ENCODE measurements at regions not wholly inside any gene's neighbourhood (a gene's known extent, or its start where the extent isn't known, plus 50 kb on each side); places are given as distances from the start of the nearest gene placed in this dataset.

DNA sequence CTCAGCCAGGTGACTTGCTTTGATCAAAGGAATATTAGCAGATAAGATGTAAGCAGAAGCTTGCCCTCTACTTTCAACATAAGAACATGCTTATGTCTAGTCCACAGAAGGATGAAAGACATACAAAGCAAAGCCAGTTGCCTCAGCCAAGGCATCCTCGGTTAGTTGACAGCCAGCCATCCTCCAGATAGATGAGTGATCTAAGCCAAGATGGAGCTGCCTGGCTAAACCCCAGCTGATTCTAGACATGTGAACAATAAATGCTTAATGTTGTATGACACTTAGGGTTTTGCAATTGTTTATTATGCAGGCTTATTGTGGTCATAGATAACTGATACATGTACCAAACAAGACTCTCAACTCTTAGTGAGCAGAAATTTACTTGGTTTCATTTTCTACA is 157.6 kb upstream of the TMTC2 start:
- Histone ChIP-seq H3K9me3 (no peaks in the 10 kb centered on the region), H3K27me3 (no peaks in the 10 kb centered on the region), H3K36me3 (replicated peaks in 1 of 2; ENCODE audit: insufficient read depth in 1 of 2, low read depth in 2 of 2) (no peaks in the 10 kb centered on the region), H3K4me3 (no peak overlapping the region), H3K4me1 (peaks cover 9% of the 10 kb centered on the region), H3K27ac (no peak overlapping the region)
- intact Hi-C loops (cut with DNase I): no loop called here
- ATAC-seq: no peak
- 31 to 32% methylated on average over 1 of the region's 1 CpG for WGBS, 2 donors
- TF ChIP-seq, protein P1, sequence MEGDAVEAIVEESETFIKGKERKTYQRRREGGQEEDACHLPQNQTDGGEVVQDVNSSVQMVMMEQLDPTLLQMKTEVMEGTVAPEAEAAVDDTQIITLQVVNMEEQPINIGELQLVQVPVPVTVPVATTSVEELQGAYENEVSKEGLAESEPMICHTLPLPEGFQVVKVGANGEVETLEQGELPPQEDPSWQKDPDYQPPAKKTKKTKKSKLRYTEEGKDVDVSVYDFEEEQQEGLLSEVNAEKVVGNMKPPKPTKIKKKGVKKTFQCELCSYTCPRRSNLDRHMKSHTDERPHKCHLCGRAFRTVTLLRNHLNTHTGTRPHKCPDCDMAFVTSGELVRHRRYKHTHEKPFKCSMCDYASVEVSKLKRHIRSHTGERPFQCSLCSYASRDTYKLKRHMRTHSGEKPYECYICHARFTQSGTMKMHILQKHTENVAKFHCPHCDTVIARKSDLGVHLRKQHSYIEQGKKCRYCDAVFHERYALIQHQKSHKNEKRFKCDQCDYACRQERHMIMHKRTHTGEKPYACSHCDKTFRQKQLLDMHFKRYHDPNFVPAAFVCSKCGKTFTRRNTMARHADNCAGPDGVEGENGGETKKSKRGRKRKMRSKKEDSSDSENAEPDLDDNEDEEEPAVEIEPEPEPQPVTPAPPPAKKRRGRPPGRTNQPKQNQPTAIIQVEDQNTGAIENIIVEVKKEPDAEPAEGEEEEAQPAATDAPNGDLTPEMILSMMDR (IDR thresholded peaks at IDR 0.05): no peak
- TF ChIP-seq POLR2A (IDR thresholded peaks at IDR 0.05): no peak
- no peak for DNase-seq

DNA sequence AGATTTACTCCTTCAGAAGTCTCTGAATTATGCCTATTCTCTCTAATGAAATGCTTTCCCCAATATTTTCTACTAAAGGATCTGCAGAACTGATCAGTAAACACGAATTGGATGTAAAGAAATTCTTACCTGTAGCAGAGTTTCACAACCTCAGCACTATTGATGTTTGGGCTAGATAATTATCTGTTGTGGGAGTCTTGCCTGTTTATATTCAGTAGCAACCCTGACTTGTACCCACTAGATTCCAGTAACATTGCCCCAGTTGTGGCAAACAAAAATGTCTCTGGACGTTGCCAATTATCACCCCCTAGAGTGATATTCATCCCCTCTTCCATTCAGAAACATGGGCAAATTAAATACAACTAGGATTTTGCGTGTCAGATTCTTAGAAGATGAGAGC is 156.8 kb upstream of the TMTC2 start:
- WGBS, 2 donors: 57 to 71% methylated on average over 3 of the region's 3 CpGs
- intact Hi-C loops (cut with DNase I): no loop called here
- H3K27ac ChIP-seq: no peak overlapping the region

DNA sequence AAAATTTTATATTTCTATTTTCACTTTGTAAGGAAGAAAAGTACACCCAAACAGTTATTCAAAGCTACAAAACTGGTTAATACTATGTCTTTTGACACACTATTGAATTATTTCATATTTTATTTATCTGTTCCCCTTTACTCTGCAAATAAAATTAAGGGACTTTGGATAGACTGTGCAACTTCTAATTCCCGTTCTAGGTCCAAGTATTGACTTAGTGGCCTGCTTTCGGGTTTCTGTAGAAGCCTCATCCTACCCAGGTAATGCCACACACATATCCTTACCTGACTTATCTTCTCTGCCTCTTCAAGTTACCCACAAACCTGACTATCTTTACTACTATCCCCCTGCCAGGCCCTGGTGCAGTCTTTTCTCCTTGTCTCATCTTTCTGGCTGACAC is 156.3 kb upstream of the TMTC2 start:
- Histone ChIP-seq H3K9me3 (no peaks in the 10 kb centered on the region), H3K4me3 (no peak overlapping the region), H3K4me1 (no peaks in the 10 kb centered on the region), H3K27me3 (no peaks in the 10 kb centered on the region), H3K27ac (no peak overlapping the region), H3K36me3 (replicated peaks in 1 of 2; ENCODE audit: insufficient read depth in 1 of 2, low read depth in 2 of 2) (no peaks in the 10 kb centered on the region)
- WGBS, 2 donors: 49 to 79% methylated on average over 2 of the region's 2 CpGs
- TF ChIP-seq, protein P1 (IDR thresholded peaks at IDR 0.05): no peak
- no peak for TF ChIP-seq POLR2A (IDR thresholded peaks at IDR 0.05)
- intact Hi-C loops (cut with DNase I): no loop called here
- no peak for DNase-seq
- no peak for ATAC-seq

More for the DNA sequence above, 156.8 kb upstream of the TMTC2 start:
- H3K4me3 ChIP-seq: no peak overlapping the region
- ATAC-seq (no peak), DNase-seq (no peak)
- no peaks in the 10 kb centered on the region for H3K36me3 ChIP-seq (replicated peaks in 1 of 2; ENCODE audit: insufficient read depth in 1 of 2, low read depth in 2 of 2)
- no peaks in the 10 kb centered on the region for H3K27me3 ChIP-seq
- no peak for TF ChIP-seq POLR2A (IDR thresholded peaks at IDR 0.05)
- H3K9me3 ChIP-seq: no peaks in the 10 kb centered on the region
- H3K4me1 ChIP-seq: peaks cover under 1% of the 10 kb centered on the region

DNA sequence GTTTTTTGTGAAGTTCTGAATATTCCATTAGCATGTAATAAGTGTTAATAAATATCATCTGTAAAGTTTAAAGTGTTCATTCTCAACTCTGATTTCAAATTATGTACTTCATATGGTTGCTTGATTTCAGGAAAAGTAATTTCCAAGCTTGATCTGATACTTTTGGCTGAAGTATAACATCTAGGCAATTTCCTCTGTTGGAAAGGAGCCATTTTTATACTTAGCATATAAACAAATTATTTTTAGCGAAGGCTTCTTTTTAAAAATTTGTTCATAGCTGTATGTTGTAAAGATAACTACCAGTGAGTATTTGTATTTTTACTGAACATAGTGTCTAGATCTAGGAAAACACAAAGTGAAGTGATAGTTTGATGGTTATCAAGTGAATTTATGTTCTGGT is 153.4 kb upstream of the TMTC2 start:
- Histone ChIP-seq H3K27ac (no peak overlapping the region), H3K4me1 (no peaks in the 10 kb centered on the region), H3K9me3 (no peaks in the 10 kb centered on the region), H3K4me3 (no peak overlapping the region), H3K36me3 (replicated peaks in 1 of 2; ENCODE audit: insufficient read depth in 1 of 2, low read depth in 2 of 2) (no peaks in the 10 kb centered on the region), H3K27me3 (no peaks in the 10 kb centered on the region)
- DNase-seq: no peak
- no peak for ATAC-seq
- intact Hi-C loops (cut with DNase I): no loop called here
- TF ChIP-seq POLR2A (IDR thresholded peaks at IDR 0.05): no peak
- TF ChIP-seq, protein P1 (IDR thresholded peaks at IDR 0.05): no peak
- 91 to 93% methylated on average over 1 of the region's 1 CpG for WGBS, 2 donors

DNA sequence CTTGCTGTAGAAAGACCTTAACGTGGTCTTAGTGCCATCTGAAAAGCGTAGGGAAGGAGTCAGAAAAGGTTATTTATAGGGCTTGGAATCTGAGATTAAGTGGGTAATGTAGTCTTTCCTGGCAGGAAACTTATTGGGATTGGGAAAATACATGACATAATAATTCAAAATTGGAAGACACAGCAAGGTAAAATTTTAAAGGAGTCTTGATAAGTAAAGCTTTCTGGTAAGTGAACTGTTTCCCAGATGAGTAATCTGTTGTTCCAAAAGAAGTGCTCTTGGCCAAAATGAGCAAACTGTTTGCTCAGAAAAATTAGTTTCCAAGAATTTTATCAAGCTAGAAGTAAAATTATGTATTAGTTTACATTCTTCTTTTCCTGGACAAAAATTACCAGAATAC is 149.3 kb upstream of the TMTC2 start:
- Histone ChIP-seq H3K27me3 (no peaks in the 10 kb centered on the region), H3K9me3 (no peaks in the 10 kb centered on the region), H3K36me3 (replicated peaks in 1 of 2; ENCODE audit: insufficient read depth in 1 of 2, low read depth in 2 of 2) (no peaks in the 10 kb centered on the region), H3K4me3 (no peak overlapping the region), H3K4me1 (no peaks in the 10 kb centered on the region), H3K27ac (no peak overlapping the region)
- TF ChIP-seq POLR2A (IDR thresholded peaks at IDR 0.05): no peak
- TF ChIP-seq, protein P1 (IDR thresholded peaks at IDR 0.05): no peak
- intact Hi-C loops (cut with DNase I): no loop called here
- ATAC-seq (no peak), DNase-seq (no peak)
- 78 to 81% methylated on average over 2 of the region's 2 CpGs for WGBS, 2 donors
